ENCODE measurements at regions not wholly inside any gene's neighbourhood (a gene's known extent, or its start where the extent isn't known, plus 50 kb on each side); places are given as distances from the start of the nearest gene placed in this dataset.

DNA sequence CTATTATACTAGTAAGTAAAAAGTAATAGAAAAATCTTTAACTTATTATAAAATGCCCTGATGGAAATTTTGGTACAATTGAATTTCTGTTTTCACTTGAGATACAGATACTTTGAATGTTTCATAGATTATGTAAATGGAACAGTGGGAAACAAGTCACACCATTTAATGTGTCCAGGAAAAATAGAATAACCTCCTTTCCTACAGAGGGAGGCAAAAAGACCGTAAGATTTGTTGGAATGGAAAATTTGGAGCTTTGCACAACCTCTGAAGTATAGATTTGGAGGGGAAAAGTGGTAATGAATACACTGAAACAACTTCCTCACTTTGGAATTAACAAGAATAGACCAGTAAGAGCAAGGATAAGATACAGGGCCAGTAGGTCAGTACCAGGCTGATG, 149.2 kb upstream of the L3MBTL4 start:
- intact Hi-C loops (cut with micrococcal nuclease): no loop called here
- no peak overlapping the region for H3K9ac ChIP-seq (ENCODE audit: low read length)
- H3K79me2 ChIP-seq (ENCODE audit: control insufficient read depth, insufficient read depth, low read length): no peaks in the 10 kb centered on the region
- Mint-ChIP-seq H3K27me3 (peaks cover under 1% of the 10 kb centered on the region), H3K4me3 (no peak overlapping the region), H3K27ac (no peak overlapping the region), H3K9me3 (ENCODE audit: insufficient read depth) (no peaks in the 10 kb centered on the region), H3K4me1 (no peaks in the 10 kb centered on the region)
- no peak for ATAC-seq (ENCODE audit: low read depth)
- no peak overlapping the region for H3K4me2 ChIP-seq (replicated peaks; ENCODE audit: low read depth, low read length, poor library complexity, severe bottlenecking)
- H2AFZ ChIP-seq (ENCODE audit: insufficient read depth, low read depth, low read length, poor library complexity, severe bottlenecking): no peak overlapping the region
- no peak for DNase-seq
- H3K4me3 ChIP-seq (ENCODE audit: control extremely low read depth in 1 of 5, extremely low read depth in 1 of 5, insufficient read depth in 1 of 5, low read depth in 2 of 5, low read length in 4 of 5): no peak overlapping the region
- TF ChIP-seq, protein P1, sequence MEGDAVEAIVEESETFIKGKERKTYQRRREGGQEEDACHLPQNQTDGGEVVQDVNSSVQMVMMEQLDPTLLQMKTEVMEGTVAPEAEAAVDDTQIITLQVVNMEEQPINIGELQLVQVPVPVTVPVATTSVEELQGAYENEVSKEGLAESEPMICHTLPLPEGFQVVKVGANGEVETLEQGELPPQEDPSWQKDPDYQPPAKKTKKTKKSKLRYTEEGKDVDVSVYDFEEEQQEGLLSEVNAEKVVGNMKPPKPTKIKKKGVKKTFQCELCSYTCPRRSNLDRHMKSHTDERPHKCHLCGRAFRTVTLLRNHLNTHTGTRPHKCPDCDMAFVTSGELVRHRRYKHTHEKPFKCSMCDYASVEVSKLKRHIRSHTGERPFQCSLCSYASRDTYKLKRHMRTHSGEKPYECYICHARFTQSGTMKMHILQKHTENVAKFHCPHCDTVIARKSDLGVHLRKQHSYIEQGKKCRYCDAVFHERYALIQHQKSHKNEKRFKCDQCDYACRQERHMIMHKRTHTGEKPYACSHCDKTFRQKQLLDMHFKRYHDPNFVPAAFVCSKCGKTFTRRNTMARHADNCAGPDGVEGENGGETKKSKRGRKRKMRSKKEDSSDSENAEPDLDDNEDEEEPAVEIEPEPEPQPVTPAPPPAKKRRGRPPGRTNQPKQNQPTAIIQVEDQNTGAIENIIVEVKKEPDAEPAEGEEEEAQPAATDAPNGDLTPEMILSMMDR (IDR thresholded peaks at IDR 0.05): no peak
- TF ChIP-seq EZH2 (IDR thresholded peaks at IDR 0.05; ENCODE audit: borderline replicate concordance, insufficient read depth, low read depth, low read length, poor library complexity, severe bottlenecking): no peak
- H3K27ac ChIP-seq (ENCODE audit: low read length in 2 of 2): no peak overlapping the region
- no CpG with 5 or more reads among the region's 1 CpG for WGBS (ENCODE audit: insufficient coverage)
- H4K20me1 ChIP-seq (ENCODE audit: control insufficient read depth, insufficient read depth, low read length, poor library complexity, severe bottlenecking): no peaks in the 10 kb centered on the region
- H3K27me3 ChIP-seq (replicated peaks in 1 of 4; ENCODE audit: control extremely low read depth in 1 of 4, control insufficient read depth in 3 of 4, insufficient read depth in 4 of 4, low read length in 3 of 4): no peaks in the 10 kb centered on the region
- no peaks in the 10 kb centered on the region for H3K36me3 ChIP-seq (replicated peaks in 1 of 2; ENCODE audit: control extremely low read depth in 1 of 2, control insufficient read depth in 1 of 2, extremely low read depth in 1 of 2, insufficient read depth in 2 of 2, low read length in 1 of 2)
- no peaks in the 10 kb centered on the region for H3K4me1 ChIP-seq (ENCODE audit: control insufficient read depth in 2 of 2, insufficient read depth in 2 of 2, low read length in 2 of 2)
- no peaks in the 10 kb centered on the region for H3K9me3 ChIP-seq (ENCODE audit: control extremely low read depth in 1 of 3, control insufficient read depth in 2 of 3, insufficient read depth in 1 of 3, low read length in 2 of 3)
- POLR2A ChIA-PET: no interaction called here
- CTCF ChIA-PET: no interaction called here

DNA sequence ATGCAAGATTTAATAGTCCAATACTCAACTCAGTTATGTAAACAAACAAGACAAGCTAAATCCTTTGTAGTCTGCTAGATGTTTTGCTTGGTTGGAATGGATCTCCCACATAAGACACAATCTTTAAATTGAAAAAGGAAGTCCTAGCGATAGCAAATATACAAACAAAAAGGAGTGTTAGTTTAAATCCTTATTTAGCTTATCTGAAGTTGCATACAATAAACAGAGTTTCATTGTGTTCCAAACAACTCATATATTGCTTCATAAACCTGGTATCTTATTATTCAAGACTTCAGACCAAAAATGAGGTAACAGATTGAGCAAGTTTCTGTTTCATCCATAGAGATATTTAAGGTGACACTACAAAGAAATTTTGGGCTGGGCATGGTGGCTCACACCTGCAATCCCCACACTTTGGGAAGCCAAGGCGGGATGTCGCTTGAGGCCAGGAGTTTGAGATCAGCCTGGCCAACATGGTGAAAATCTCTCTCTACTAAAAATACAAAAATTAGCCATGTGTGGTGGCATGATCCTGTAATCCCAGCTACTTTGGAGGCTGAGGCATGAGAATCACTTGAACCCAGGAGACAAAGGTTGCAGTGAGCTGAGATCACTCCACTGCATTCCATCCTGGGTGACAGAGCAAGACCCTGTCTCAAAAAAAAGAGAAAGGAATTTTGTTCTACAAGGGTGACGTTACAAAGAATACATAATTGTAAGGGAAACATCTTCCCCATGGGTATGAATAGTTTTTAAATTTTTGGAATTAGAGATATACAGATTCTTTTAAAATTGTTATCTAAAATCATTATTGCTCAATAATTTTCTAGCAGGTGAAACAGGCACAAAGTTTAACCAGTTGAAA, 150.5 kb upstream of the L3MBTL4 start:
- Histone ChIP-seq H3K79me2 (ENCODE audit: control insufficient read depth, insufficient read depth, low read length) (no peaks in the 10 kb centered on the region), H3K36me3 (replicated peaks in 1 of 2; ENCODE audit: control extremely low read depth in 1 of 2, control insufficient read depth in 1 of 2, extremely low read depth in 1 of 2, insufficient read depth in 2 of 2, low read length in 1 of 2) (no peaks in the 10 kb centered on the region), H3K4me2 (replicated peaks; ENCODE audit: low read depth, low read length, poor library complexity, severe bottlenecking) (no peak overlapping the region), H3K9me3 (ENCODE audit: control extremely low read depth in 1 of 3, control insufficient read depth in 2 of 3, insufficient read depth in 1 of 3, low read length in 2 of 3) (no peaks in the 10 kb centered on the region), H3K4me3 (ENCODE audit: control extremely low read depth in 1 of 5, extremely low read depth in 1 of 5, insufficient read depth in 1 of 5, low read depth in 2 of 5, low read length in 4 of 5) (no peak overlapping the region), H3K4me1 (ENCODE audit: control insufficient read depth in 2 of 2, insufficient read depth in 2 of 2, low read length in 2 of 2) (no peaks in the 10 kb centered on the region), H3K9ac (ENCODE audit: low read length) (no peak overlapping the region), H3K27ac (ENCODE audit: low read length in 2 of 2) (no peak overlapping the region), H4K20me1 (ENCODE audit: control insufficient read depth, insufficient read depth, low read length, poor library complexity, severe bottlenecking) (no peaks in the 10 kb centered on the region), H2AFZ (ENCODE audit: insufficient read depth, low read depth, low read length, poor library complexity, severe bottlenecking) (no peak overlapping the region), H3K27me3 (replicated peaks in 1 of 4; ENCODE audit: control extremely low read depth in 1 of 4, control insufficient read depth in 3 of 4, insufficient read depth in 4 of 4, low read length in 3 of 4) (no peaks in the 10 kb centered on the region)
- Mint-ChIP-seq H3K27me3 (no peaks in the 10 kb centered on the region), H3K27ac (no peak overlapping the region), H3K4me3 (no peak overlapping the region), H3K9me3 (ENCODE audit: insufficient read depth) (no peaks in the 10 kb centered on the region), H3K4me1 (no peaks in the 10 kb centered on the region)
- no CpG with 5 or more reads among the region's 4 CpGs for WGBS (ENCODE audit: insufficient coverage)
- DNase-seq (no peak), ATAC-seq (ENCODE audit: low read depth) (no peak)
- CTCF ChIA-PET: no interaction called here
- intact Hi-C loops (cut with micrococcal nuclease): no loop called here
- TF ChIP-seq EZH2 (IDR thresholded peaks at IDR 0.05; ENCODE audit: borderline replicate concordance, insufficient read depth, low read depth, low read length, poor library complexity, severe bottlenecking): no peak
- TF ChIP-seq, protein P1 (IDR thresholded peaks at IDR 0.05): no peak
- POLR2A ChIA-PET: no interaction called here
